SH-SY5Y (cell line): ENCODE measurements at regions not wholly inside any gene's neighbourhood (a gene's known extent, or its start where the extent isn't known, plus 50 kb on each side); places are given as distances from the start of the nearest gene placed in this dataset.

Source experiments
- GATA2 ChIP-seq: IDR thresholded peaks from 2 replicates; pipeline ENCODE4 v1.6.1; 2011; ENCODE audit warnings: mild to moderate bottlenecking, low read depth, low read length
- GATA3 ChIP-seq: IDR thresholded peaks from 2 replicates; pipeline ENCODE4 v1.6.1; 2011; ENCODE audit warnings: low read depth, mild to moderate bottlenecking, low read length, moderate library complexity

- no peak for TF ChIP-seq GATA2
- TF ChIP-seq GATA3 = no peak
Observed at GRCh38 chr3:125715651-125716050, 120.4 kb upstream of the OSBPL11 start.
